GM10248 (cell line): ENCODE measurements at regions not wholly inside any gene's neighbourhood (a gene's known extent, or its start where the extent isn't known, plus 50 kb on each side); places are given as distances from the start of the nearest gene placed in this dataset.
A peak's percentile ranks its signal among the peaks of the same experiment; 100 is the strongest.

Source experiments
- CTCF ChIA-PET: fragments of 300-600 bp; sonication (Branson Sonifier 250); formaldehyde crosslinking; extraction: SDS; loops from one replicate; lab custom pipeline; 2021; ENCODE audit warnings: antibody characterized with exemption; lab: Yijun Ruan, JAX
- POLR2A ChIA-PET: fragments of 350-650 bp; sonication (Branson Sonifier 250); formaldehyde crosslinking; extraction: SDS; loops from one replicate; lab custom pipeline; 2020; ENCODE audit warnings: antibody characterized with exemption; lab: Yijun Ruan, JAX
- DNase-seq: peaks from one replicate; pipeline ENCODE4 v3.0.0; 2012; ENCODE audit errors: extremely low spot score
- TF ChIP-seq, protein P1 (sequence below): IDR thresholded peaks from 2 replicates; pipeline ENCODE4 v1.5.1; 2012; ENCODE audit warnings: mild to moderate bottlenecking, low read depth; ENCODE audit errors: extremely low read depth, missing control alignments, control extremely low read depth

DNA sequence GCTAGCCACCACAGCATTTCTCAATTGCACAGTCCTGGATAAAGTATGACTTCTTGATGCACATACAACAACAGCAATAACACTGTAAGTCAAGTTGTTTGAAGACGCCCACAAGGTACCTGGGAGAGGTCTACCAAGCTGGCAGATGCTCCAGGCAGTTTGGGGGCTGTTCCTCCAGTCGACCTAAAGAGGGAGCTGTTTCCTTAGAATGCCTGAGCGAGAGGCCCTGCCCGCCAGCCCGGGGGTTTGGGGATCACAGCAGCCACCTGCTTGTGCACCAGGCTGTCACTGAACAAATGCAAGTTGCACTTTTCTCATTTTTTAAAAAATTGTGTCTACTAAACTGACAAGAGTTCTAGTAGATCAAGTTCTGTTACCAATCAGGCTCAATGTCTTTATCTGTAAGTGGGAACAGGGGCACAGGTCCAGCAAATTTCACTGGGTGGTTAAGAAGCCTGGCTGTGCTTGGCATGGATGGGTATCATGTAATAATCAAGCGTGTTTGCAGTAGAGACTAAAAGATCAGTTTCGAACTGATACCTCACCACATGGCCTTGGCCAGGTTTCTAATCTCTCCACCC is 193.8 kb upstream of the ADO start:
- ChIA-PET CTCF (interaction anchor here (0.7 to 14.7 kb wide), 59 partner anchors 9 to 1109 kb away, joined by 3 to 239 read pairs (median 5); partner anchors contain the start of genes ADO and EGR2), POLR2A (interaction anchor here (1.1 kb wide), 1 partner anchor 206 kb away, joined by 3 read pairs; the partner anchor contains the start of gene EGR2)
- TF ChIP-seq, protein P1, sequence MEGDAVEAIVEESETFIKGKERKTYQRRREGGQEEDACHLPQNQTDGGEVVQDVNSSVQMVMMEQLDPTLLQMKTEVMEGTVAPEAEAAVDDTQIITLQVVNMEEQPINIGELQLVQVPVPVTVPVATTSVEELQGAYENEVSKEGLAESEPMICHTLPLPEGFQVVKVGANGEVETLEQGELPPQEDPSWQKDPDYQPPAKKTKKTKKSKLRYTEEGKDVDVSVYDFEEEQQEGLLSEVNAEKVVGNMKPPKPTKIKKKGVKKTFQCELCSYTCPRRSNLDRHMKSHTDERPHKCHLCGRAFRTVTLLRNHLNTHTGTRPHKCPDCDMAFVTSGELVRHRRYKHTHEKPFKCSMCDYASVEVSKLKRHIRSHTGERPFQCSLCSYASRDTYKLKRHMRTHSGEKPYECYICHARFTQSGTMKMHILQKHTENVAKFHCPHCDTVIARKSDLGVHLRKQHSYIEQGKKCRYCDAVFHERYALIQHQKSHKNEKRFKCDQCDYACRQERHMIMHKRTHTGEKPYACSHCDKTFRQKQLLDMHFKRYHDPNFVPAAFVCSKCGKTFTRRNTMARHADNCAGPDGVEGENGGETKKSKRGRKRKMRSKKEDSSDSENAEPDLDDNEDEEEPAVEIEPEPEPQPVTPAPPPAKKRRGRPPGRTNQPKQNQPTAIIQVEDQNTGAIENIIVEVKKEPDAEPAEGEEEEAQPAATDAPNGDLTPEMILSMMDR = peak; percentile 86
- DNase-seq = peak; percentile 88

DNA sequence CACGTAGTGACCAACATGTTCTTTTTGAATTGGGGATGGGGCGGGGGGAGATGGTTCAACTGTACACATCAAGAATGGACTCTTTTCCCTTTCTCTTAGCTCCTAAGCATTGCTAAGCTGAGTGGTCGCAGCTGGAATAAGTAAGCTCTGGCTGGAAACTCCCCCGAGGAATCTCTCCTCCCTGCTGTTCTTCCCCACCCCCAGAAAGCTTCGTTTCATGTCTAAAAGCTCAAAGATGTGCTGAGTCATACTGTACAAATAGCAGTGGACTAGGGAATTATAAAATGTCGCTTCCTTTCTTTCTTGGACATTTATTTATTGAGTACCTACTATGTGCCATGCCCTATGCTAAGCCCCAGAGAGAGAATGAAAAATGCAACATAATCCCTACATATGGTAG is 191.1 kb upstream of the ADO start:
- DNase-seq = no peak
- TF ChIP-seq, protein P1 = no peak
- POLR2A ChIA-PET = no interaction called here
- CTCF ChIA-PET = interaction anchor here (0.8 to 14.7 kb wide), 11 partner anchors 9 to 544 kb away, joined by 3 to 239 read pairs (median 20); partner anchors contain the start of genes ADO and EGR2

DNA sequence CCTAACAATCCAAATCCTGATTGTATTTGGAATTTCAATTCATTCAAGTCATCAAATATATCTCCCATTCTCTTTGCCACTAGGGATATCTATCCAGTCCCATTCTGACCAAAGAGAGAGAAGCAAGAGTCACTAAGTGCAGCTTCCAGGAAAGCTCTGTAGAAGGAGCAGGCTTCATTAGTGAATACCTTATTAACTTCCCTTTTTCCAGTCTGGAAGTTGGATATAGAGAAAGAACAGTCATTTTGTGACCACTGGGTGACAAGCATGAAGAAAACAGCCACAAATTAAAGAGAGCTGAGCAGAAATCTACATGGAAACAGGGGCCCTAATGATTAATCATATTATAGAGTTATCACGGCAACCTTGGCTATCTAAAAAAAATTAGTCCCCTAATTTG is 190.7 kb upstream of the ADO start:
- TF ChIP-seq, protein P1 = no peak
- DNase-seq = no peak
- ChIA-PET CTCF (interaction anchor here (1.5 to 14.7 kb wide), 9 partner anchors 9 to 544 kb away, joined by 4 to 239 read pairs (median 29); partner anchors contain the start of genes ADO and EGR2), POLR2A (no interaction called here)

DNA sequence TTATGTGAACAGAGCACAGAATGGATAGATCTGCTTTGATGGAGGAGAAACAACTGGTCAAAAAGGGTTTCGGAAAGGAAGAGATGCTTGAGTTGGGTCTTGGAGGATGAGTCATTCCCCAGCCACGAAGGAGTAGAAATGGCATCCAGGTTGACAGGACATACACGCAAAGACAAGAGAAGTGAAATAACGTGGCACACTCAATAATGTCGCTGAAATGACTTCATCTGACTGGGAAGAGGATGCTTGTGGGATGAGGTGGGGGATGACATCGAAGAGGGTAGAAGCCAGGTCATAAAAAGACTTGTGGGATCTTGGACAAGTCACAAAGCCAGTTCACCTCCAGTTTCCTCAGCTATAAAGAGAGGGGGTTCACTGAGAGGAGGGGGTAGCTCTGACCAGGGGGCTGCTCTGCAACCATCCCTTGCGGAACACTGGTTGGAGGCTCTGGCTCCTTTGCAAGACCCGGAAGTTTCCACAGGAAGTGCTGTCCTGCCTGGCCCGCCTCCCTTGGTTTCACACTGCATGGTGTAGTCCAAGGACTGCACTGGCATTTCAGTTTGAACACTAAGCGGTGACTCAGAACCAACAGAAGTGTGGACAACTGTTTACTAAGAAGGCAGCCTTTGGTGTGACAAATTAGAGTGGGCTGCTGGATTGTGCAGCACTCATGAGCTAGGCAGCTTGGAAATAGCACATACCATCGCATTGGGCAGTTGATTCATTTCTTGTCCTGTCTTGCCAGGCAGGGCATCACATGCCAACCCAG is 189.9 kb upstream of the ADO start:
- DNase-seq = peak; percentile 54
- POLR2A ChIA-PET = no interaction called here
- TF ChIP-seq, protein P1 = no peak

DNA sequence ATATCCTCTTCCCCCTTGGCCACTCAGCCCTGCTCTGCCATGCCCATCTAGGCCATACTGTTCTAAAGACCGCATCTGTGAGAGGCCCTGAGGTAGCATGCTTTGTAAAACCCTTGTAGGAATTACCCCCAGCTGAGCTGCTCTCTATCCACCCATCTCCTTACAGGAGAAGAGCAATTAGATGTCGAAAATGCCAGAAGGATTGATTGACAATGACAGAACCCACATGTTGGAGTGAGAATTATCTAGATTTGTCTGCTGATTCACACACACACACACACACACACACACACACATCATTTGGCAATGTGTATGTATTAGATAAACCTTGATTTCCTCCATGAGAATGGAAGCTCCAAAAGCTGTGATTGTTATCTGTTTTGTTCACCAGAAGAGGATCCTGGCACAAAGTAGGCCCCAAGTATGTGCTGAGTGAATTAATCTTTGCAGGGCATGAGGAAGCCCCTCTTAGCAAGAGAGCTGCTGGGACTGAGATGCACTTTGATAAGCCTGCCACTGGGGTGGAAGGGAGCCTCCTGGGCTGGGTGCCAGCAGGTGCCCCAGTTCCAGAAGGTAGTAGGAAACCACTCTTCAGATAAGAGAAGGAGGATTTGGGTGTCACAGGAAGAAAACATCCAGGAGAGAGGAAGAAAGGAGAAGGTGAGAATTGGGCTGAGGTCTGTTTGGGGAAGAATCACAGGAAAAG is 187.5 kb upstream of the ADO start:
- DNase-seq = no peak
- POLR2A ChIA-PET = no interaction called here
- CTCF ChIA-PET = interaction anchor here (9.7 to 14.7 kb wide), 2 partner anchors 19 to 195 kb away, joined by 89 to 239 read pairs; partner anchors contain the start of genes ADO and EGR2
- TF ChIP-seq, protein P1 = no peak

More for the DNA sequence above, 189.9 kb upstream of the ADO start:
- CTCF ChIA-PET = interaction anchor here (1.2 to 14.7 kb wide), 9 partner anchors 11 to 543 kb away, joined by 3 to 239 read pairs (median 20); partner anchors contain the start of genes ADO and EGR2

DNA sequence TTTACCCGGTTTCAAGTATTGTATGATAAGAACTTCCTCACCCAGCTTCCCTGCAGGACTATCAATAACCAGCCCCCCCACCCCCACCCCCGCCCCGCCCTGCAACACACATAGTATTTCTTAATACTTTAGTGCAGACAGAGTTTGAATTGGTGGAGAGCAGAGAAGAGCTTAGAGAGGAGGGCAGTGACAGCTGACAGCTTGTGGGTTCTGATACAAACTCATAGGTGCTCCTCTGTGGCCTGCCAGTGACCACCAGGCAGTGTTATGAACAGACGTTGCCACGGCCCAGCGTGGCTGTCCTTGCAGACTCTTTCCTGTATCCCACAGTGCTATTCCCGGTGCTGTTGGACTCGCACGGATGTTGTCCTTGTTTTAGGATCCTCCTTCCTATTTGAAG is 186.9 kb upstream of the ADO start:
- TF ChIP-seq, protein P1 = no peak
- DNase-seq = no peak
- CTCF ChIA-PET = interaction anchor here (1.1 to 14.7 kb wide), 3 partner anchors 18 to 325 kb away, joined by 3 to 239 read pairs (median 89); partner anchors contain the start of genes ADO and EGR2
- POLR2A ChIA-PET = interaction anchor here (0.6 kb wide), 1 partner anchor 189 kb away, joined by 4 read pairs; no protein-coding TSS in a partner anchor
